EH (cell line): ENCODE measurements at regions not wholly inside any gene's neighbourhood (a gene's known extent, or its start where the extent isn't known, plus 50 kb on each side); places are given as distances from the start of the nearest gene placed in this dataset.
A peak's percentile ranks its signal among the peaks of the same experiment; 100 is the strongest.

ENCODE experiments used
- DNase-seq: peaks from one replicate; pipeline ENCODE4 v3.0.0-alpha.2; 2015; ENCODE audit warnings: low read depth

GRCh38 chr1:239888639-239889038 is 203.0 kb upstream of the FMN2 start:
- no peak for DNase-seq

- no peak for DNase-seq
Measured at GRCh38 chr1:239891621-239892358, 199.9 kb upstream of the FMN2 start.

DNA sequence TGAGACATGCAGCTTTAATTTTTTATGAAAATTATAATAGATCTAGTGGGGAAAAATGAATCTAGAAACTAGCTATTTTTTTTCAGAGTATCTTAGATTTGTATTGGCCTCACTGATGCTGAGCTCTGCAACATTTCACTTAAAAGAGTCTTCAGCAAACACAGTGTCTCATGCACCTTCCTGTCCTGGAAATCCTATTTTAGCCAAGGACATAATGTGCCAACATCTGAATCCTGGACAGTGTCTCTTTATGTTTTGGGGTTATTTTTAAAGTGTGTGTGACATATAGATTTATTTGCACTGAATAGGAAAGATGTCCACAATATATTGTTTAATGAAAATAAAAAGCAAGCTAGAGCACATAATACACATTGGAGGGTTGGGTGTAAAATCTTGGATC is 199.1 kb upstream of the FMN2 start:
- no peak for DNase-seq

GRCh38 chr1:239893127-239893731 is 198.5 kb upstream of the FMN2 start:
- no peak for DNase-seq

DNA sequence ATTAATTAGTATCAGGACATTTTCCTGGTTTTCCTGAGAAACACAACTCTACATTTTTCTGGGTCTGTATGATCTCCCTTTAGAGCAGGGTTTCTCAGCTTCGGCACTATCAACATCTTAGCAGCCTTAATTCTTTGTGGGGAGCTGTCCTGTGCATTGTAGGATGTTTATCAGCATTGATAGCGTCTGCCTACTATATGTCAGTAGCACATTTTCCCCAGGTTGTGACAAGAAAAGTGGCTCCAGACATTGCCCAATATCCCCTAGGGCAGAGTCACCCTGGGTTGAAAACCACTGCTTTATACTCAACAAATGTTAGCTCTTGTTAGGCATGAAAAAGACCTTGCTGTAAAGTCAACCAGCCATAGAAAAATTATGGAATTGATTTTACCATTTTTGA is 195.1 kb upstream of the FMN2 start:
- DNase-seq, result no peak

- no peak for DNase-seq
Measured at GRCh38 chr1:239896980-239897379, 194.7 kb upstream of the FMN2 start.

DNA sequence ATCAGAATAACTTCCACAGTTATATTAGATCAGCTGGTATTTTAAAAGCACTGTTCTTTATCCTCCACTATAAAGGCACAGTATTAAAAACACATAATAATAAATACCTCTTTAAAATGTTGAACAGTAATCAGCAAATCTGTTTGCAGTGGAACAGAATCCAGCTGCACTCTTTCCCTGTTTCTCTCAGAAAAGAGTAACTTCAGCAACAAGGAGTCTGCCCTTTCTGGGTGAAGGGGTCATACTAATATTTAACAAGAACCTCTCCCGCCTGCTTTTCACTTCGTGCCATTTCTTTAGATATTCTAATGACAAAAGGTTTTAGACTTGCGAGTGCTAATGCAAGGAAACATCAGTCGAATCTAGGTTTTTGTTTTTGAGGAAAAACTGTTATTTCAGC is 194.2 kb upstream of the FMN2 start:
- no peak for DNase-seq

GRCh38 chr1:239898062-239898730 is 193.5 kb upstream of the FMN2 start:
- DNase-seq, result peak; percentile 72

- DNase-seq, result no peak
Measured at GRCh38 chr1:239899747-239900146, 191.9 kb upstream of the FMN2 start.

- no peak for DNase-seq
Measured at GRCh38 chr1:239906394-239906793, 185.3 kb upstream of the FMN2 start.

DNA sequence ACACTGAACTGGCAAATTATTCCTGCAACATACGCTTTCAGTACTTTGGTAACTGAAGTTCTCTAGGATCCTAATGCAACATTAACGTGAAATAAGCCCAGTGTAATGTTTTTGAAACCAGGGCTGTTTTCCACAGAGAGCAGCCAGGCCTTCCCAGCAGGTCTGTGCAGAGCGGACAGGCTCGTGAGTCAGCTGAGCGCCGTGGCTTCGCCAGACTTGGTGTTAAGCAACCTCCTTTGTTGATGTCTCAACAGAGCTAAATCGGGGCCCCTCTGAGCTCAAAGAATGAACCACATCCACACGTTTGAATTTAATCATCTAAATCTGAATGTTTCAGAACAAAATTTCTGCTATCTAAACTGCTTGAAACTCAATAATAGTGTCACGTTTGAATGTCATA is 181.8 kb upstream of the FMN2 start:
- DNase-seq, result peak; percentile 49

DNA sequence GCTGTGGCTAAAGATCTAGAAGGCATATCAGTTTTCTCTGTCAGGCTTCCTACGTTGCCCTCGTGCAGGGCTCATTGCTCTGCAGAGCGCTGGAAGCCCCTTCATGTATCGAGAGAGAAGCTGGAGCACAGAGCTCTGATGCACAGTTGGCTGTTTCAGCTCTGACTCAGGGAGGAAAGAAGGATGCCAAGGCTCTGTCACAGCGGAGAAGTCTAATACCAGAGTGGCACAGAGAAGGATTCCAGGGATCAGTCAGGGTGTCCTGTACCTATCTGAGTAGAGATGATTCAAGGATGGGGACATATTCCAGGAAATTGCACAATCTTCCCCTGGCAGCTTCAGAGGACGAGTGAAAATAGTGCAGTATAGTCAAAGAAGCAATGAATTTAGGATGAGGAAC is 179.2 kb upstream of the FMN2 start:
- DNase-seq, result peak; percentile 50

- no peak for DNase-seq
Measured at GRCh38 chr1:239913141-239913585, 178.5 kb upstream of the FMN2 start.

DNA sequence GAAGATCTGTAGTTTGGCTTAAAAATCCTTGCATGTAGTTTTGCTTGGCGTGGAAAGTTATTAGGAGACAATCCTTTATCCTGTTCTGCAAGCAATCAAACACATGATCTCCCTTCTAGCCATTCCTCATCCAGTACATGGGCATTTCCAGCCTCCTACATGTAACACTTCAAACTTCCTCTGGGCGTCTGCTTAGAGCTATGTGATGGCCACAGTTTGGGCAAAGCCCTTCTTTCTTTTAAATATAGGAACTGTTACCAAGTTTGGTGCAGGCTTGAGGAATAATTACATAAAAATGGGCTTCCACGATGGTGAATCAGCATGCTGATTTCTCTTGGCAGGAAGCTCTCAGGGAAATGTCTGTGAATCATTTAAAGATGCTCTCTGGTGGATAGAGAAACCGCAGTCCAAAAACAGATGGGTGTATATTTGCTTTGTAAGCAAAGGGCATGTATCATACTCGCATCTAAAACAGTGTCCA is 176.9 kb upstream of the FMN2 start:
- peak; percentile 95 for DNase-seq

GRCh38 chr1:239918634-239919033 is 173.0 kb upstream of the FMN2 start:
- DNase-seq, result no peak

DNA sequence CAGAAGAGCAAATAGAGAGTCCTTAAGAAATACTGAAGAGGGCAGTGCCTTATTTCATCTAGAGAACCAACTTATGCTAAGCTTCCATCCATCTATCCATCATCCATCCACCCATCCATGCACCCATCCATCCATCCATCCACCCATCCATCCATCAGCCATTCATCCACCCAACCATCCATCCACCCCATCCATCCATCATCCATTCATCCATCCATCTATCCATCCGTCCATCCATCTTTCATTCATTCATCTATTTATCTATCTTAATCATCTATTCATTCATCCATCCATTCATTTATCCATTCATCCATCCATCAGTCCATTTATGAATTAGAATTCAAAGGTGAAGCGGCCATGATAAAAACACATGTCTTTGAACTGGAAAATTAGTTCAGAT is 171.5 kb upstream of the FMN2 start:
- DNase-seq, result no peak

GRCh38 chr1:239922778-239923522 is 168.7 kb upstream of the FMN2 start:
- DNase-seq, result no peak

DNA sequence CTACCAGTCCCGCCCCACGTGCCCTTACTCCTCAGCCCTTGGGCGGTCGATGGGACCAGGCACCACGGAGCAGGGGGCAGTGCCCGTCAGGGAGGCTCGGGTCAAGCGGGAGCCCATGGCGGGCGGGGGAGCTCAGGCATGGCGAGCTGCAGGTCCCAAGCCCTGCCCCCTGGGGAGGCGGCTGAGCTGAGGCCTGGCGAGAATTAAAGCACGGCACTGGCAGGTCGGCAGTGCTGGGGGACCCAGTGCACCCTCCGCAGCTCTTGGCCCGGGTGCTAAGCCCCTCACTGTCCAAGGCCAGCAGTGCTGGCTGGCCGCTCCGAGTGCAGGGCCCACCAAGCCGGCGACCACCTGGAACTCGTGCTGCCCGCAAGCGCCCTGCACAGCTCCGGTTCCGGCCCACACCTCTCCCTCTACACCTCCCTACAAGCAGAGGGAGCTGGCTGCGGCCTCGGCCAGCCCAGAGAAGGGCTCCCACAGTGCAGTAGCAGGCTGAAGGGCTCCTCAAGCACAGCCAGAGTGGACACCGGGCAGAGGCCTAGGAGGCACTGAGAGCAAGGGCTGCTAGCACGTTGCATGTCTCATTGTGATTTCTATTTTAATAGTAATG is 166.8 kb upstream of the FMN2 start:
- DNase-seq, result no peak

DNA sequence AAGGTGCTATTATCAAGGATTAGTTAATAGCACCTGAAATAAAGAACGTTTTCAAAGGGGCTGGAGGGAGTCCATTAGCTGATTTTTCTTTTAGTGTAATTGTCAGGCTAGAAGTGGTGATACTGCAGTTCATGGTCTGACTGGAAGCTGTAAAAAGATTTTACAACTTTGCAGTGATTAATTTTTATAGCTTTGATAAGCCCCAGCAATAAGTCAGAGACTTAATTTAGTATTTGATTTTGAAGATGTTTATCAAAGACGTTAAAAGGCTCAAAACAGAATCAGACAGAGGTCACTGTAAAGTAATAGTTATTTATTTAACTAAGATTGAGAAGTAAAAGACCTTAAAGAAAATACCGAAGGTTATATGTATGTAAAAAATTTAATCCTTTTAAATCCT is 165.5 kb upstream of the FMN2 start:
- DNase-seq, result no peak

GRCh38 chr1:239929317-239929716 is 162.4 kb upstream of the FMN2 start:
- no peak for DNase-seq

DNA sequence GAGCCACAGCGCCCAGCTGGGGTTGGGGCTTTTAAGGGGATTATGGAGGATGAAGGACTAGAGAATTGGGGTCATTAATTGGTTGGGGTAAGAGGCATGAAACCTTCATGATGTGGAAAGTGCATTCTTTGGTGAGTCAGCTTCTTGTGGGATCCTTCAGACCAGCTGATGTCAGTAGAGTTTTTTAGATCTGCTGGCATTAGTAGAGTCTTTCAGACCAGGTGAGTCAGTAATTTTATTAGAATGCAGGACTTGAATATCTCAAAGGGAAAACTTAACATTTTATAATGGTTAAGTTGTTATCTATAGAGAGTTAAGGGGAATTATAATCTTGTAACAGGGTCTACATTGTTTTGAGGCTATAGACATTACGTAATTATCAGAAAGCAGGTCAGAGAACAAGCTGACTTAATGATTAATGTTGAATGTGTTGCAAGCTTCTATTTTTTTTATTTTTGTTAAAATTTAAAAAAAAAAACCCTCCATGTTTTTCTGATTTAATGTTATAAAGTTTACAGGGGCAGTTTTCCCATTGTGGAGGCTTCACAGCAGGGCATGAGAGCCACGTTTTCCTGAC is 160.9 kb upstream of the FMN2 start:
- no peak for DNase-seq

DNA sequence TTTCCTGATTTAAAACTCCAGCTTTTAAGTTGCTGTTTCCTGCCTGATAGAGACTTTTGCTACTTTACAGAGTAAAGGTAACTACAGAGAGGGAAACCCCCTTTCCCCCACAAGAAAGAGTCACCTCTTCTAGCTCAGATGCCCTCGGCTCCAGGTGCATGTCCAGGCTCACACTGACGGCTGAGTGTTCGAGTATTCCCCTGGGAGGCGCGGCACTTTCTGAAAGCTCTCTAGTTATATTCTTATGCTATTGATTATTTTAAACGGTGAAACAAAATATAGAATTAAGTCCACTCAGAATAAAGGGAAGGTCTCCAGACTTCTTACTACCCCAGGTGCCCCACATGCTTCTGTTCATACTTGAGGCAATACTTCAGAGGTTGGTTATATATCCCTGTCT is 160.3 kb upstream of the FMN2 start:
- no peak for DNase-seq
